ENCODE measurements at regions not wholly inside any gene's neighbourhood (a gene's known extent, or its start where the extent isn't known, plus 50 kb on each side); places are given as distances from the start of the nearest gene placed in this dataset.

GRCh38 chr10:23965880-23966279 is 243.1 kb upstream of the KIAA1217 start:
- no peaks in the 10 kb centered on the region for H3K9me3 Mint-ChIP-seq (ENCODE audit: unreplicated experiment)
- TF ChIP-seq EZH2 (IDR thresholded peaks at IDR 0.05; ENCODE audit: insufficient read depth, low read length), result no peak
- no peak for TF ChIP-seq CTCF (IDR thresholded peaks at IDR 0.05; ENCODE audit: insufficient read depth, low read depth, low read length)
- no peaks in the 10 kb centered on the region for H3K27me3 Mint-ChIP-seq (ENCODE audit: low read depth, unreplicated experiment)
- H4K20me1 ChIP-seq (ENCODE audit: insufficient read depth, low read length), result no peaks in the 10 kb centered on the region
- H3K4me3 Mint-ChIP-seq (ENCODE audit: unreplicated experiment), result no peak overlapping the region
- no peaks in the 10 kb centered on the region for H3K4me1 ChIP-seq (ENCODE audit: insufficient read depth, low read length)
- no peak overlapping the region for H3K27ac ChIP-seq (ENCODE audit: low read depth, low read length)
- H3K36me3 Mint-ChIP-seq (ENCODE audit: low read depth, unreplicated experiment), result no peaks in the 10 kb centered on the region
- no peaks in the 10 kb centered on the region for H3K79me2 ChIP-seq (ENCODE audit: insufficient read depth, low read length)
- H3K9ac ChIP-seq (ENCODE audit: low read length), result no peak overlapping the region
- no peak overlapping the region for H3K4me3 ChIP-seq (ENCODE audit: insufficient read depth, low read depth, low read length)
- H3K36me3 ChIP-seq (ENCODE audit: insufficient read depth, low read length), result no peaks in the 10 kb centered on the region
- no peaks in the 10 kb centered on the region for H3K4me1 Mint-ChIP-seq (ENCODE audit: low read depth, unreplicated experiment)
- no peak for DNase-seq (ENCODE audit: low read depth)
- no peaks in the 10 kb centered on the region for H3K9me3 ChIP-seq (ENCODE audit: insufficient read depth, low read depth, low read length)
- H3K4me2 ChIP-seq (ENCODE audit: low read length), result no peak overlapping the region
- H2AFZ ChIP-seq (ENCODE audit: low read depth, low read length), result no peak overlapping the region
- no peaks in the 10 kb centered on the region for H3K27me3 ChIP-seq (ENCODE audit: insufficient read depth, low read length)
- no peak overlapping the region for H3K27ac Mint-ChIP-seq (ENCODE audit: unreplicated experiment)
- FAIRE-seq, result no peak

GRCh38 chr10:23966504-23967051 is 242.4 kb upstream of the KIAA1217 start:
- H3K27me3 ChIP-seq (ENCODE audit: insufficient read depth, low read length), result no peaks in the 10 kb centered on the region

More at GRCh38 chr10:23966504-23967051, 242.4 kb upstream of the KIAA1217 start:
- no peaks in the 10 kb centered on the region for H3K79me2 ChIP-seq (ENCODE audit: insufficient read depth, low read length)
- Mint-ChIP-seq H3K9me3 (ENCODE audit: unreplicated experiment) (no peaks in the 10 kb centered on the region), H3K4me1 (ENCODE audit: low read depth, unreplicated experiment) (no peaks in the 10 kb centered on the region), H3K27ac (ENCODE audit: unreplicated experiment) (no peak overlapping the region), H3K27me3 (ENCODE audit: low read depth, unreplicated experiment) (no peaks in the 10 kb centered on the region), H3K4me3 (ENCODE audit: unreplicated experiment) (no peak overlapping the region), H3K36me3 (ENCODE audit: low read depth, unreplicated experiment) (no peaks in the 10 kb centered on the region)
- H3K27ac ChIP-seq (ENCODE audit: low read depth, low read length), result no peak overlapping the region
- no peaks in the 10 kb centered on the region for H3K4me1 ChIP-seq (ENCODE audit: insufficient read depth, low read length)
- DNase-seq (ENCODE audit: low read depth), result no peak
- H3K9me3 ChIP-seq (ENCODE audit: insufficient read depth, low read depth, low read length), result no peaks in the 10 kb centered on the region
- TF ChIP-seq EZH2 (IDR thresholded peaks at IDR 0.05; ENCODE audit: insufficient read depth, low read length) (no peak), CTCF (IDR thresholded peaks at IDR 0.05; ENCODE audit: insufficient read depth, low read depth, low read length) (no peak)
- H4K20me1 ChIP-seq (ENCODE audit: insufficient read depth, low read length), result no peaks in the 10 kb centered on the region
- H3K4me2 ChIP-seq (ENCODE audit: low read length), result no peak overlapping the region
- H3K36me3 ChIP-seq (ENCODE audit: insufficient read depth, low read length), result no peaks in the 10 kb centered on the region
- no peak overlapping the region for H3K9ac ChIP-seq (ENCODE audit: low read length)
- no peak overlapping the region for H2AFZ ChIP-seq (ENCODE audit: low read depth, low read length)
- no peak for FAIRE-seq
- H3K4me3 ChIP-seq (ENCODE audit: insufficient read depth, low read depth, low read length), result no peak overlapping the region

Measured in astrocyte (in vitro differentiated cells and primary cell).